Endothelial cell (in vitro differentiated cells): ENCODE measurements at regions not wholly inside any gene's neighbourhood (a gene's known extent, or its start where the extent isn't known, plus 50 kb on each side); places are given as distances from the start of the nearest gene placed in this dataset.

Experiments used
- DNase-seq: peaks from one replicate; pipeline ENCODE4 v3.0.0; 2021; ENCODE audit warnings: low spot score
- H3K27ac Mint-ChIP-seq: one replicate; pipeline ENCODE4 v1.8.0; 2021; ENCODE audit warnings: mixed read lengths, inconsistent platforms; ENCODE audit not compliant: unreplicated experiment
- H3K27me3 Mint-ChIP-seq: one replicate; pipeline ENCODE4 v1.8.0; 2021; ENCODE audit warnings: mild to moderate bottlenecking, moderate library complexity, mixed read lengths, inconsistent platforms; ENCODE audit not compliant: unreplicated experiment
- H3K36me3 Mint-ChIP-seq: one replicate; pipeline ENCODE4 v1.8.0; 2021; ENCODE audit warnings: mild to moderate bottlenecking, low read depth, mixed read lengths, inconsistent platforms; ENCODE audit not compliant: unreplicated experiment
- H3K4me1 Mint-ChIP-seq: one replicate; pipeline ENCODE4 v1.8.0; 2021; ENCODE audit warnings: mild to moderate bottlenecking, mixed read lengths, inconsistent platforms; ENCODE audit not compliant: unreplicated experiment
- H3K4me3 Mint-ChIP-seq: one replicate; pipeline ENCODE4 v1.8.0; 2021; ENCODE audit warnings: mild to moderate bottlenecking, mixed read lengths, inconsistent platforms; ENCODE audit not compliant: unreplicated experiment
- H3K9me3 Mint-ChIP-seq: one replicate; pipeline ENCODE4 v1.8.0; 2021; ENCODE audit warnings: mixed read lengths, inconsistent platforms; ENCODE audit not compliant: unreplicated experiment
- TF ChIP-seq, protein P1 (sequence below): fragments of 200-600 bp; sonication (generic); IDR thresholded peaks from one replicate; pipeline ENCODE4 v1.5.0; 2021; ENCODE audit warnings: antibody characterized with exemption; ENCODE audit not compliant: unreplicated experiment

DNA sequence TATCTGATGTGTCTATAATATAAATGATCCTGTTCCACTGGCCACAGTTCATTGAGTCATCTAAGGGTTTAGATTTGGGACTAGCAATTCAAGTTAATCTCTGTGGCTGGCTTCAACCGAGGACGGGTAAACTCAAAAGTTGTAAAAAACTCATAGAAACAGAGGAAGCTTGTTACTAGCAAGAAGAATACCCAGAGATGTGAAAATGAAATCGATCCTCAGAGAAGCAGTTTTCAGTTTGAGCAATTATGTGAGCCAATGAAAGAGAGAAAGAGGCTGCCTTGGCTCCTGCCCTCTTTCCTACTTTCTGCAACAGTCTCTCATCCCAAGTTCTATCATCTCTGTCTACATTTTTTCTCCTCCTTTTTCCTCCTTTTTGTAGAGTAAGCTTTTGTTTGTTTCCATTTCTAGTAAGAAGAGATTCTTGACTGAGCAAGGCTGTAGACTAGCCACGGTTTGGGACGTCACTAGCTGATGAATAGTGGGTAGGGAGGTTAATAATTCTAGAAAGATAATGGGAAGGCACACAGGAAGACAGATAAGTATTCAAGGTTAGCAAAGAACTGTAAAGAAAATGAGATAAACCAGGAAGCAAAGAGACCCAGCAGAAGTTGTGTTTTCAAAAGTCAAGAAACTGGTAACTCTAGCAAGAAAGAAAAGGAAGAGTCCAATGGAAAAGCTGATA is 298.9 kb upstream of the NR2F2 start:
- no peaks in the 10 kb centered on the region for H3K9me3 Mint-ChIP-seq

DNA sequence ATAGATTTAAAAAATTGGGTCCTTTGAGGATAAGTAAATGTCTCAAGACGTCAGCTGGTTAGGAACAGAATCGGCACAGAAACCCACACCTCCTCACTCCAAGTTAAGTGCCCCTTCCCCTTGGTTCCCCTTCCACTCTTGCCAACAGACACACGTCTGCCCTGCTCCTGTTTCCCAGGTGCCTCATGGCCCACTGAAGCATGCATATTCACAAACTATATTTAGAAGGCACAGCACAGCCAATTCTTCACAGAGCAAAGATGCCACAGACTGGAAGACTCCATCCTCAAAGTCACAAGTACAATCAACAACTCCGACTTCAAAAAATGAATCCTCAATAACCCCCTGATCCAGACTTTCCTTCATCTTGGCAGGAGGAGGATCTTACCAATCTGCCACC is 295.4 kb upstream of the NR2F2 start:
- H3K36me3 Mint-ChIP-seq = no peaks in the 10 kb centered on the region
- no peak overlapping the region for H3K4me3 Mint-ChIP-seq
- no peaks in the 10 kb centered on the region for H3K9me3 Mint-ChIP-seq
- no peaks in the 10 kb centered on the region for H3K4me1 Mint-ChIP-seq
- TF ChIP-seq, protein P1, sequence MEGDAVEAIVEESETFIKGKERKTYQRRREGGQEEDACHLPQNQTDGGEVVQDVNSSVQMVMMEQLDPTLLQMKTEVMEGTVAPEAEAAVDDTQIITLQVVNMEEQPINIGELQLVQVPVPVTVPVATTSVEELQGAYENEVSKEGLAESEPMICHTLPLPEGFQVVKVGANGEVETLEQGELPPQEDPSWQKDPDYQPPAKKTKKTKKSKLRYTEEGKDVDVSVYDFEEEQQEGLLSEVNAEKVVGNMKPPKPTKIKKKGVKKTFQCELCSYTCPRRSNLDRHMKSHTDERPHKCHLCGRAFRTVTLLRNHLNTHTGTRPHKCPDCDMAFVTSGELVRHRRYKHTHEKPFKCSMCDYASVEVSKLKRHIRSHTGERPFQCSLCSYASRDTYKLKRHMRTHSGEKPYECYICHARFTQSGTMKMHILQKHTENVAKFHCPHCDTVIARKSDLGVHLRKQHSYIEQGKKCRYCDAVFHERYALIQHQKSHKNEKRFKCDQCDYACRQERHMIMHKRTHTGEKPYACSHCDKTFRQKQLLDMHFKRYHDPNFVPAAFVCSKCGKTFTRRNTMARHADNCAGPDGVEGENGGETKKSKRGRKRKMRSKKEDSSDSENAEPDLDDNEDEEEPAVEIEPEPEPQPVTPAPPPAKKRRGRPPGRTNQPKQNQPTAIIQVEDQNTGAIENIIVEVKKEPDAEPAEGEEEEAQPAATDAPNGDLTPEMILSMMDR = no peak
- no peaks in the 10 kb centered on the region for H3K27me3 Mint-ChIP-seq
- no peak for DNase-seq
- H3K27ac Mint-ChIP-seq = no peak overlapping the region

More for the DNA sequence above, 298.9 kb upstream of the NR2F2 start:
- Mint-ChIP-seq H3K27ac (no peak overlapping the region), H3K4me3 (no peak overlapping the region), H3K36me3 (no peaks in the 10 kb centered on the region), H3K27me3 (no peaks in the 10 kb centered on the region), H3K4me1 (no peaks in the 10 kb centered on the region)
- no peak for DNase-seq
- TF ChIP-seq, protein P1 = no peak

DNA sequence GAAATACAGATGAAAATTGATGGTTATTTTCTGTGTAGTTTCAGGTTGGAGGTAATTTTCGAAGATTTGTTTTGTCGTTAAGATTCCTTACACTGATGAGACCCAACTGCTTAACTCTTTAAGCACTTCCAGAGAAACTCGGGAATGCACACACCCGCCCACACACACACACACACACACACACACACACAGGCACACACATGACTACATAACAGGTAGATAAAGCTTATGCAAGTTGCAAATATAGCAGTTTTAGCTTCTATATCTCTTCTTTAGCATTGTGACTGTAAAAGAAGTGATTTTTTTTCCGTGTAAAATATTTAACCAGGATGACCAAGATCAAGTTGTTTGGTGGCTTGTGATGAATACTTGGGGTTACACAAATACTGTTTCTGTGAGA is 294.9 kb upstream of the NR2F2 start:
- Mint-ChIP-seq H3K36me3 (no peaks in the 10 kb centered on the region), H3K27ac (no peak overlapping the region), H3K4me3 (no peak overlapping the region), H3K27me3 (no peaks in the 10 kb centered on the region), H3K4me1 (no peaks in the 10 kb centered on the region), H3K9me3 (no peaks in the 10 kb centered on the region)
- TF ChIP-seq, protein P1 = no peak
- no peak for DNase-seq

DNA sequence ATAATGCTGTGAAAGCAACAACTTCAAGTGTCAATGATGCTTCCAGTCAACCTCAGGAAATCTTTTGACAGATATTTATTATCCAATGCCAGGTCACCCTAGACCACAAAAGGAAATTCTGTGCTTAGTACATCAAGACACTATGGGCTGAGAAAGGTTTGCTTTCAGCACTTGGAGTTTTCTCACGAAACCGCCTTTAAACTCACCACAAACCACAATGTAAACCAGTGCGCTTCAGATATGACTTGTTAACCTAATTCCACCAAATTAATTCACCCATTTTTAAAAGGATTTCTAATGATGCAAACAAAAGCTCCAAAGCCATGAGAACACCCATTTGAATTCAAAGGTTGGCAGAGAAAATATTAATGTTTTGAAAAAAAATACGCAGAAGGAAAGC is 292.9 kb upstream of the NR2F2 start:
- Mint-ChIP-seq H3K27me3 (no peaks in the 10 kb centered on the region), H3K27ac (no peak overlapping the region), H3K36me3 (no peaks in the 10 kb centered on the region), H3K4me3 (no peak overlapping the region), H3K4me1 (no peaks in the 10 kb centered on the region), H3K9me3 (no peaks in the 10 kb centered on the region)
- TF ChIP-seq, protein P1 = no peak
- no peak for DNase-seq

DNA sequence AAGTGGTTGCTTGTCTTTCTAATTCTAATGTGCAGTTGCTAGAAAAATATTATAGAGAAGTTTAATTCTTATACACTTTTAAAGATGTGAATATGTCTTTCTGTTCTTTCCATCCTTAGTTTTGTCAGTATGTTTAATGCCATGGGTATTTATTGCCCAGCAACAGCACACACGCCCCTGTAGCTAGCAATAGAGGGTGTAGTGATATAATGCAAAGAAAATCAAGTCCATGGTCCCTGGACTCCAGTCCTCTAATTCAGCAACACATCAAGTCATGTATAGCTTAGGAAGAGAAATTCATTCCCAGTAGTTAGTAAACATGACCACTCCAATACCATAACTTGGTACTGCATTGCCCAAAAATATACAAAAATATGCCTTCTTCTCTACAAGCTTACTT is 292.4 kb upstream of the NR2F2 start:
- no peak overlapping the region for H3K27ac Mint-ChIP-seq
- H3K9me3 Mint-ChIP-seq = no peaks in the 10 kb centered on the region
- TF ChIP-seq, protein P1 = no peak
- DNase-seq = no peak
- no peaks in the 10 kb centered on the region for H3K36me3 Mint-ChIP-seq
- H3K4me1 Mint-ChIP-seq = no peaks in the 10 kb centered on the region
- no peaks in the 10 kb centered on the region for H3K27me3 Mint-ChIP-seq
- H3K4me3 Mint-ChIP-seq = no peak overlapping the region
